Natural killer cell (primary cell): ENCODE measurements at regions not wholly inside any gene's neighbourhood (a gene's known extent, or its start where the extent isn't known, plus 50 kb on each side); places are given as distances from the start of the nearest gene placed in this dataset.

Experiments used
- ATAC-seq, 3 donors: fragments of 150-1000 bp in 2 of 3; fragments of 200-7000 bp in 1 of 3; cut with Tn5 transposase; 1 replicate in 1 of 3; 2 replicates in 2 of 3; pipeline ENCODE4 v1.10.0; 2021; ENCODE audit warnings: mild to moderate bottlenecking in 2 of 3, moderate library complexity in 2 of 3
- DNase-seq, 2 donors: peaks; one replicate each; pipeline versions ENCODE4 v3.0.0 to v3.0.0-alpha.2; 2013 to 2021; ENCODE audit warnings: mixed read lengths in 1 of 2
- H3K27ac ChIP-seq: one replicate; pipeline ENCODE4 v1.5.1; 2013; ENCODE audit warnings: mild to moderate bottlenecking, low read length
- H3K27me3 ChIP-seq: one replicate; pipeline ENCODE4 v1.6.1; 2013; ENCODE audit warnings: low read length; ENCODE audit not compliant: control insufficient read depth, insufficient read depth
- H3K36me3 ChIP-seq: one replicate; pipeline ENCODE4 v1.6.1; 2013; ENCODE audit warnings: low read length; ENCODE audit not compliant: control insufficient read depth, insufficient read depth
- H3K4me1 ChIP-seq: one replicate; pipeline ENCODE4 v1.6.1; 2013; ENCODE audit warnings: low read length; ENCODE audit not compliant: control insufficient read depth, insufficient read depth
- H3K4me3 ChIP-seq: one replicate; pipeline ENCODE4 v1.5.1; 2013; ENCODE audit warnings: low read length
- H3K9me3 ChIP-seq: one replicate; pipeline ENCODE4 v1.6.1; 2013; ENCODE audit warnings: low read length; ENCODE audit not compliant: control insufficient read depth, insufficient read depth
- H3K27ac Mint-ChIP-seq, 2 donors: one replicate each; pipeline ENCODE4 v1.8.0; 2022; ENCODE audit warnings: mild to moderate bottlenecking in 2 of 2, mixed read lengths in 2 of 2, moderate library complexity in 1 of 2
- H3K27me3 Mint-ChIP-seq, 2 donors: one replicate each; pipeline ENCODE4 v1.8.0; 2022; ENCODE audit warnings: low read depth in 2 of 2, mixed read lengths in 2 of 2
- H3K36me3 Mint-ChIP-seq: one replicate; pipeline ENCODE4 v1.8.0; 2022; ENCODE audit warnings: mixed read lengths
- H3K4me1 Mint-ChIP-seq, 2 donors: one replicate each; pipeline ENCODE4 v1.8.0; 2022; ENCODE audit warnings: mixed read lengths in 2 of 2
- H3K4me3 Mint-ChIP-seq: one replicate; pipeline ENCODE4 v1.8.0; 2022; ENCODE audit warnings: mild to moderate bottlenecking, moderate library complexity, mixed read lengths
- H3K9me3 Mint-ChIP-seq, 2 donors: one replicate each; pipeline ENCODE4 v1.8.0; 2022; ENCODE audit warnings: mixed read lengths in 2 of 2
- CTCF ChIP-seq: fragments of 200-600 bp; IDR thresholded peaks from one replicate; pipeline ENCODE4 v1.8.0; 2022; ENCODE audit warnings: antibody characterized with exemption
- WGBS: methylation state at CpG from one replicate; pipeline ENCODE4 v1.1.7; 2013; ENCODE audit warnings: missing lambda C conversion rate; ENCODE audit not compliant: insufficient coverage; 5-methylcytosine and 5-hydroxymethylcytosine counted together
- intact Hi-C: fragments of 100-400 bp; cut with micrococcal nuclease; formaldehyde crosslinking; loops from one replicate; pipeline ENCODE4 v1.14.2; 2022

GRCh38 chr11:69422645-69423044, 58.8 kb upstream of the LINC01488 start:
- Mint-ChIP-seq H3K4me3 (no peak overlapping the region), H3K27ac (no peak overlapping the region), H3K4me1 (peaks cover 16 to 22% of the 10 kb centered on the region in 2 donors), H3K9me3 (no peaks in the 10 kb centered on the region), H3K27me3 (peaks cover 10 to 13% of the 10 kb centered on the region in 2 donors), H3K36me3 (no peaks in the 10 kb centered on the region)
- ATAC-seq, result no peak
- Histone ChIP-seq H3K27ac (no peak overlapping the region), H3K4me3 (no peak overlapping the region), H3K9me3 (peaks cover 8% of the 10 kb centered on the region), H3K27me3 (peaks cover 4% of the 10 kb centered on the region), H3K4me1 (peaks cover 24% of the 10 kb centered on the region), H3K36me3 (no peaks in the 10 kb centered on the region)
- 94% methylated on average over 16 of the region's 16 CpGs for WGBS
- intact Hi-C loops, result loop anchor here (10.0 kb wide), 1 partner anchor 128 kb away; the partner anchor contains the start of gene MYEOV
- TF ChIP-seq CTCF, result no peak
- no peak for DNase-seq

GRCh38 chr11:69423181-69423580, 58.3 kb upstream of the LINC01488 start:
- Histone ChIP-seq H3K4me3 (no peak overlapping the region), H3K9me3 (peaks cover 8% of the 10 kb centered on the region), H3K36me3 (no peaks in the 10 kb centered on the region), H3K4me1 (peaks cover 24% of the 10 kb centered on the region), H3K27me3 (peaks cover 4% of the 10 kb centered on the region), H3K27ac (no peak overlapping the region)
- Mint-ChIP-seq H3K27ac (no peak overlapping the region), H3K9me3 (no peaks in the 10 kb centered on the region), H3K4me3 (no peak overlapping the region), H3K27me3 (peaks cover 10 to 12% of the 10 kb centered on the region in 2 donors), H3K36me3 (no peaks in the 10 kb centered on the region), H3K4me1 (peaks cover 16 to 22% of the 10 kb centered on the region in 2 donors)
- WGBS, result 96% methylated on average over 13 of the region's 13 CpGs
- no peak for DNase-seq
- no peak for ATAC-seq
- no peak for TF ChIP-seq CTCF
- intact Hi-C loops, result loop anchor here (10.0 kb wide), 1 partner anchor 128 kb away; the partner anchor contains the start of gene MYEOV

- intact Hi-C loops, result loop anchor here (10.0 kb wide), 1 partner anchor 129 kb away; the partner anchor contains the start of gene MYEOV
- Histone ChIP-seq H3K9me3 (peaks cover 8% of the 10 kb centered on the region), H3K4me3 (no peak overlapping the region), H3K27me3 (peaks cover 10% of the 10 kb centered on the region), H3K27ac (no peak overlapping the region), H3K36me3 (no peaks in the 10 kb centered on the region), H3K4me1 (peaks cover 24% of the 10 kb centered on the region)
- DNase-seq, result no peak
- no peaks in the 10 kb centered on the region for H3K9me3 Mint-ChIP-seq
- H3K4me3 Mint-ChIP-seq, result no peak overlapping the region
- no peak overlapping the region for H3K27ac Mint-ChIP-seq
- no peaks in the 10 kb centered on the region for H3K36me3 Mint-ChIP-seq
- H3K27me3 Mint-ChIP-seq, result peaks cover 10 to 12% of the 10 kb centered on the region in 2 donors
- ATAC-seq, result no peak
- WGBS, result 94% methylated on average over 11 of the region's 12 CpGs
- peaks cover 16 to 22% of the 10 kb centered on the region in 2 donors for H3K4me1 Mint-ChIP-seq
- no peak for TF ChIP-seq CTCF
Observed at GRCh38 chr11:69423611-69424385, 57.7 kb upstream of the LINC01488 start.
